Transverse colon (tissue), 4 donors: ENCODE measurements at regions not wholly inside any gene's neighbourhood (a gene's known extent, or its start where the extent isn't known, plus 50 kb on each side); places are given as distances from the start of the nearest gene placed in this dataset.

Experiments used
- DNase-seq: peaks from one replicate; pipeline ENCODE4 v3.0.0-alpha.2; 2019
- H3K27ac ChIP-seq, 4 donors: fragments of 200-600 bp; sonication (generic); 2 replicates each; pipeline ENCODE4 v1.5.1; 2016 to 2018; ENCODE audit warnings: inconsistent platforms in 4 of 4
- H3K27me3 ChIP-seq: fragments of 200-600 bp; sonication (generic); 2 replicates; pipeline ENCODE4 v1.5.1; 2017; ENCODE audit warnings: inconsistent platforms
- H3K36me3 ChIP-seq, 4 donors: fragments of 200-600 bp; sonication (generic); 2 replicates each; pipeline ENCODE4 v1.5.1; 2017 to 2019; ENCODE audit warnings: inconsistent platforms in 4 of 4
- H3K4me1 ChIP-seq, 4 donors: fragments of 200-600 bp; sonication (generic); 2 replicates each; pipeline ENCODE4 v1.5.1; 2017 to 2020; ENCODE audit warnings: inconsistent platforms in 4 of 4
- H3K4me3 ChIP-seq, 4 donors: fragments of 200-600 bp; sonication (generic); 1 replicate in 1 of 4; 2 replicates in 3 of 4; pipeline versions ENCODE4 v1.5.1 to v1.6.1; 2017 to 2019; ENCODE audit warnings: inconsistent platforms in 4 of 4
- H3K9me3 ChIP-seq, 2 donors: fragments of 200-600 bp; sonication (generic); 2 replicates each; pipeline ENCODE4 v1.5.1; 2017 to 2019; ENCODE audit warnings: inconsistent platforms in 2 of 2
- EP300 ChIP-seq: sonication (generic); formaldehyde crosslinking; IDR thresholded peaks from one replicate; pipeline ENCODE4 v1.6.1; 2017; ENCODE audit warnings: antibody characterized with exemption, low read depth
- POLR2A ChIP-seq: fragments of 450-650 bp; IDR thresholded peaks from one replicate; pipeline ENCODE4 v1.6.1; 2016; ENCODE audit warnings: antibody characterized with exemption, mild to moderate bottlenecking, moderate library complexity
- POLR2AphosphoS5 ChIP-seq, 3 donors: sonication (generic); formaldehyde crosslinking; IDR thresholded peaks; one replicate each; pipeline ENCODE4 v1.6.1; 2016; ENCODE audit warnings: antibody characterized with exemption in 3 of 3
- whole genome bisulfite sequencing, 2 donors: methylation state at CpG; one replicate each; pipeline ENCODE4 v1.1.5; 2018; ENCODE audit warnings: low coverage in 1 of 2; 5-methylcytosine and 5-hydroxymethylcytosine counted together
- in situ Hi-C, 4 donors: fragments of 200-750 bp; cut with MboI; loops; one replicate each; pipeline versions ENCODE4 v1.15.0 to v1.15.1; 2017; ENCODE audit warnings: low sequenced_read_pairs in 3 of 4, low pct_ligation_motif_present in 1 of 4, low pct_unique_long_range_greater_than_20kb in 1 of 4
- intact Hi-C: fragments of 100-400 bp; cut with DNase I; formaldehyde crosslinking; loops from one replicate; pipeline ENCODE4 v1.15.1; 2023; ENCODE audit warnings: low total_unique reads
- TF ChIP-seq, protein P1 (sequence below), 5 experiments: fragments of 200-600 bp in 3 of 5; fragments of 450-650 bp in 2 of 5; sonication (generic) in 3 of 5; IDR thresholded peaks; 1 replicate in 2 of 5; 2 replicates in 3 of 5; pipeline ENCODE4 v1.5.1; 2016 to 2017; ENCODE audit warnings: antibody characterized with exemption in 5 of 5, inconsistent platforms in 3 of 5, mild to moderate bottlenecking in 2 of 5, moderate library complexity in 1 of 5

DNA sequence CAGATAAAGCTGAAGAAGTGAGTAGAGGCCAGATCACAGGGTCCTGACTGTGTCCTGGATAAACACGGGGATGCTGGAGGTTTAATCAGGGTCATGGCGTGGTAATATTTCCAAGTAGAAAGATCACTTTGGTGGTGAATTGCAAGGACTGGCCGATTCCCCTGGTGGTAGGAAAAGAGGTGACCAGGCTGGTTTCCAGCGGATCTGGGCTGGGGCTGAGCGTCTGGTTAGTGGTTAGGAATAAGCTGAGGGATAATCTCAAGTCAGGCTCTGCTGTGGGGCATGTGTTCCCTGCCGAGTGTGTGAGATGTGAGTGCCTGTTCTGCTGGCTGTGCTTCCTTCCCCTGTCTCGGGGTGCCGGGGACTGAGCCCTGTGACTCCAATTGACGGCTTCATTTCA is 484.0 kb downstream of the TSN start:
- in situ Hi-C loops, result no loop called here
- H3K4me3 ChIP-seq, result no peak overlapping the region
- no peaks in the 10 kb centered on the region for H3K4me1 ChIP-seq
- H3K36me3 ChIP-seq, result no peaks in the 10 kb centered on the region
- WGBS, 2 donors, result 79 to 80% methylated on average over 1 to 9 of the region's 9 CpGs
- no peaks in the 10 kb centered on the region for H3K9me3 ChIP-seq
- intact Hi-C loops, result no loop called here
- no peak overlapping the region for H3K27ac ChIP-seq
- H3K27me3 ChIP-seq, result no peaks in the 10 kb centered on the region
- TF ChIP-seq EP300, result no peak
- TF ChIP-seq, protein P1, sequence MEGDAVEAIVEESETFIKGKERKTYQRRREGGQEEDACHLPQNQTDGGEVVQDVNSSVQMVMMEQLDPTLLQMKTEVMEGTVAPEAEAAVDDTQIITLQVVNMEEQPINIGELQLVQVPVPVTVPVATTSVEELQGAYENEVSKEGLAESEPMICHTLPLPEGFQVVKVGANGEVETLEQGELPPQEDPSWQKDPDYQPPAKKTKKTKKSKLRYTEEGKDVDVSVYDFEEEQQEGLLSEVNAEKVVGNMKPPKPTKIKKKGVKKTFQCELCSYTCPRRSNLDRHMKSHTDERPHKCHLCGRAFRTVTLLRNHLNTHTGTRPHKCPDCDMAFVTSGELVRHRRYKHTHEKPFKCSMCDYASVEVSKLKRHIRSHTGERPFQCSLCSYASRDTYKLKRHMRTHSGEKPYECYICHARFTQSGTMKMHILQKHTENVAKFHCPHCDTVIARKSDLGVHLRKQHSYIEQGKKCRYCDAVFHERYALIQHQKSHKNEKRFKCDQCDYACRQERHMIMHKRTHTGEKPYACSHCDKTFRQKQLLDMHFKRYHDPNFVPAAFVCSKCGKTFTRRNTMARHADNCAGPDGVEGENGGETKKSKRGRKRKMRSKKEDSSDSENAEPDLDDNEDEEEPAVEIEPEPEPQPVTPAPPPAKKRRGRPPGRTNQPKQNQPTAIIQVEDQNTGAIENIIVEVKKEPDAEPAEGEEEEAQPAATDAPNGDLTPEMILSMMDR (IDR thresholded peaks at IDR 0.05), result no peak
- TF ChIP-seq POLR2A, result no peak
- TF ChIP-seq POLR2AphosphoS5 (IDR thresholded peaks at IDR 0.05), result no peak
- no peak for DNase-seq

DNA sequence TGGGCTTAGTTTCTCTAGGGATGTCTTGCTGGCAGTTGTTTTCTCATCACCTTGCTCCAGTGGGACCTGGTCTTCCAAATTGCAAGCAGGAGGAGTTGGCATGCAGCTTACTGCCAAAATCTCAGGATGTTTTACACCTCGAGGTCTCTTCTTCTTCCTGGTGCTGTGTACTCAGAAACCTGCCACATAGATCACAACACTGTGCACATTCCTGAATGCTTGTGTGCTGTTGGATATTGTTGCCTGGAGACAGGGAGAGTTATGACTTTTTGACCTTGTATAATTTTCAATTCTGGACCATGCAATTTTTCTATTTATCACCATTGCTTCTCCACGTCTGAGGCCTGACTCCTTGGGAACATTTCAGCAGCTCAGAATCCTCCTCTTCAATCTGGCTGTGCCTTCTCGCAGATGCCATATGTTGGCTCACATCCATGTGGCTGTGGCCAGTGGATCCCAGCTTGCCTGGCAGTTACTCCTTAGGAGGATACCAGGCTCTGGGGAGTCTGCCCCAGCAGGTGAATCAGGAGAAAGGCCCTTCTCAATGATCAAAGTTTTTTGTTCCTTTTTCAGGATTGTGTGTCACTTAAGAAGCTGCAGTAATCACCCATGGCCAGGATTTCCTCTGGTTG is 489.3 kb downstream of the TSN start:
- intact Hi-C loops, result no loop called here
- H3K4me1 ChIP-seq, result no peaks in the 10 kb centered on the region
- H3K27ac ChIP-seq, result no peak overlapping the region
- H3K4me3 ChIP-seq, result no peak overlapping the region
- H3K27me3 ChIP-seq, result no peaks in the 10 kb centered on the region
- in situ Hi-C loops, result no loop called here
- H3K36me3 ChIP-seq, result no peaks in the 10 kb centered on the region
- 51 to 70% methylated on average over 3 of the region's 3 CpGs for WGBS, 2 donors
- DNase-seq, result no peak
- H3K9me3 ChIP-seq, result no peaks in the 10 kb centered on the region
- TF ChIP-seq POLR2AphosphoS5 (IDR thresholded peaks at IDR 0.05), result no peak
- TF ChIP-seq POLR2A, result no peak
- TF ChIP-seq, protein P1 (IDR thresholded peaks at IDR 0.05), result no peak

DNA sequence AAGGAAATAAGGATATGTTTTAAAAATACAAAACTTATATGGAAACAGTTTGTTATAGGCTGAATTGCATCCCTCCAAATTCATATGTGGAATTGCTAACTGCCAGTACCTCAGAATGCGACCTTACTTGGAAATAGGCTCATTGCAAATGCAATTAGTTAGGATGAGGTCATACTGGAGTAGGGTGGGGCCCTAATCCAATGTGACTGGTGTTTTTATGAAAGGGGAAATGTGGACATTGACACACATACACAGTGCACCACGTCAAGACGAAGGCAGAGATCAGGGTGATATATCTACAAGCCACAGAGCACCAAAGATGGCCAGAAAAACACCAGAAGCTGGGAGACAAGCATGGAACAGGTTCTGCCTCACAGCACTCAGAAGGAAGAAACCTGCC is 494.2 kb downstream of the TSN start:
- Histone ChIP-seq H3K27me3 (no peaks in the 10 kb centered on the region), H3K27ac (no peak overlapping the region), H3K4me1 (no peaks in the 10 kb centered on the region), H3K4me3 (no peak overlapping the region), H3K36me3 (no peaks in the 10 kb centered on the region), H3K9me3 (no peaks in the 10 kb centered on the region)
- no peak for DNase-seq
- in situ Hi-C loops (no loop called here), intact Hi-C loops (no loop called here)
- WGBS, 2 donors, result 44 to 54% methylated on average over 3 of the region's 3 CpGs
- TF ChIP-seq EP300, result no peak

DNA sequence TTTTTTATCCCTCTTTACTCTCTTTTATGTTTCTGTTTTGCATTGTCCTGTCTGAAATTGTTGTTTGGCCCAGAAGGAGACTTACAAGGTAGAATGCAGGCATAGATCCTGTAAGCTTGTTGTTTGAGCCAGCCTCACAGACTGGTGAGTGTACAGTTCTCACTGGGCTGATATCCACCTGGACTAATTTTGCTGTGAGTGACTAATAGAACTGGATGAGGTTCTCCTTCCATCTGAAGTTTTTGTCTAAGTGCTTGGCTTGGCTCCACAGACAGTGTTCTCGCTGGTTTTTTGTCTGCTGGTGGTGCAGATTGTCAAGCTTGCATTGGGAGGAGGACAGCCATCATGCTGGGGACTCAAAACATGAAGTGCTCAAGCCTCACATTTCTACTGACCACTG is 495.7 kb downstream of the TSN start:
- H3K4me1 ChIP-seq, result no peaks in the 10 kb centered on the region
- H3K27me3 ChIP-seq, result no peaks in the 10 kb centered on the region
- in situ Hi-C loops, result no loop called here
- H3K4me3 ChIP-seq, result no peak overlapping the region
- no peak for DNase-seq
- no peaks in the 10 kb centered on the region for H3K36me3 ChIP-seq
- WGBS, 2 donors, result 69% methylated on average over 1 of the region's 1 CpG; no CpG with 5 or more reads in 1 of the 2 donors
- H3K9me3 ChIP-seq, result no peaks in the 10 kb centered on the region
- TF ChIP-seq, protein P1 (IDR thresholded peaks at IDR 0.05), result no peak
- no peak for TF ChIP-seq POLR2A
- no peak for TF ChIP-seq POLR2AphosphoS5 (IDR thresholded peaks at IDR 0.05)
- TF ChIP-seq EP300, result no peak
- no peak overlapping the region for H3K27ac ChIP-seq
- intact Hi-C loops, result no loop called here

DNA sequence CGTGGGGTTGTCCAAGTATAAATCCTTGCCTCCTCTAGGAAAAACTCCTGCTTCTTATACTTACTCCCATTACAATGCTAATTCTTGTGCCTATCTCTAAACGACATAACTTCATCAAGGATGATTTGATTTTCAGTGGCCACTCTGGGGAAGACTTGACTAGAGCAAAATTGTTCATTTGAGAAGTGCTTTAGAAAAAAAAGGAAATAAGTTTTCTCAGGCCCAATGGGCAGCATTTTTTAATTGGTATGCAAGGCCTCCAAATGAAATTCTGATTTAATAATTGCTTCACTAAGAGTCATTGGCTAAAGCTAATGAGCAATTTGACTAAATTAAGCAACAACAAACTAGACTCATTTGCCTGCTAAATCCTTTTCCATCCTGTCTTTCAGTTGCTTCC is 496.1 kb downstream of the TSN start:
- Histone ChIP-seq H3K9me3 (no peaks in the 10 kb centered on the region), H3K4me3 (no peak overlapping the region), H3K27ac (no peak overlapping the region), H3K27me3 (no peaks in the 10 kb centered on the region), H3K4me1 (no peaks in the 10 kb centered on the region), H3K36me3 (no peaks in the 10 kb centered on the region)
- TF ChIP-seq, protein P1 (IDR thresholded peaks at IDR 0.05), result no peak
- no peak for TF ChIP-seq POLR2A
- no peak for TF ChIP-seq EP300
- TF ChIP-seq POLR2AphosphoS5 (IDR thresholded peaks at IDR 0.05), result no peak
- WGBS, 2 donors, result 61 to 82% methylated on average over 1 to 2 of the region's 2 CpGs
- in situ Hi-C loops, result no loop called here
- intact Hi-C loops, result no loop called here
- no peak for DNase-seq
